ENCODE measurements at regions not wholly inside any gene's neighbourhood (a gene's known extent, or its start where the extent isn't known, plus 50 kb on each side); places are given as distances from the start of the nearest gene placed in this dataset.

GRCh38 chr20:4563031-4563430 lies 123.2 kb upstream of the PRNP start:
- Histone ChIP-seq H3K4me1 (no peaks in the 10 kb centered on the region), H3K36me3 (no peaks in the 10 kb centered on the region), H3K4me3 (no peak overlapping the region), H3K27ac (no peak overlapping the region), H3K27me3 (no peaks in the 10 kb centered on the region), H3K9me3 (peaks cover 0 to 19% (median 0%) of the 10 kb centered on the region in 12 donors)
- intact Hi-C loops (cut with DNase I) = no loop called here
- DNase-seq = no peak
- no peak for ATAC-seq
- no peak for TF ChIP-seq CTCF (IDR thresholded peaks at IDR 0.05)
- no peak for TF ChIP-seq POLR2A (IDR thresholded peaks at IDR 0.05)

- H3K36me3 ChIP-seq = no peaks in the 10 kb centered on the region
- no peak overlapping the region for H3K27ac ChIP-seq
- H3K27me3 ChIP-seq = no peaks in the 10 kb centered on the region
- intact Hi-C loops (cut with DNase I) = no loop called here
- H3K4me1 ChIP-seq = peaks cover 0 to 4% (median 0%) of the 10 kb centered on the region in 12 donors
- TF ChIP-seq POLR2A (IDR thresholded peaks at IDR 0.05) = no peak
- no peak for TF ChIP-seq CTCF (IDR thresholded peaks at IDR 0.05)
- DNase-seq (no peak), ATAC-seq (no peak)
- WGBS, 4 donors = 49 to 68% (median 62%) methylated on average over 2 of the region's 2 CpGs
- H3K4me3 ChIP-seq = no peak overlapping the region
- peaks cover 0 to 19% (median 0%) of the 10 kb centered on the region in 12 donors for H3K9me3 ChIP-seq
Measured at GRCh38 chr20:4560667-4561066, 125.6 kb upstream of the PRNP start.

GRCh38 chr20:4559906-4560305 lies 126.3 kb upstream of the PRNP start:
- H3K27ac ChIP-seq = no peak overlapping the region
- intact Hi-C loops (cut with DNase I) = no loop called here
- TF ChIP-seq POLR2A (IDR thresholded peaks at IDR 0.05) (no peak), CTCF (IDR thresholded peaks at IDR 0.05) (no peak)
- WGBS, 4 donors = 59 to 65% (median 60%) methylated on average over 2 of the region's 2 CpGs
- no peaks in the 10 kb centered on the region for H3K27me3 ChIP-seq
- no peak for DNase-seq
- ATAC-seq = no peak
- no peak overlapping the region for H3K4me3 ChIP-seq
- H3K4me1 ChIP-seq = peaks cover 0 to 4% (median 0%) of the 10 kb centered on the region in 12 donors
- peaks cover 0 to 19% (median 0%) of the 10 kb centered on the region in 12 donors for H3K9me3 ChIP-seq
- no peaks in the 10 kb centered on the region for H3K36me3 ChIP-seq

GRCh38 chr20:4559106-4559505 lies 127.2 kb upstream of the PRNP start:
- intact Hi-C loops (cut with DNase I) = no loop called here
- Histone ChIP-seq H3K9me3 (peaks cover 0 to 12% (median 0%) of the 10 kb centered on the region in 12 donors), H3K36me3 (no peaks in the 10 kb centered on the region), H3K27me3 (no peaks in the 10 kb centered on the region), H3K4me3 (no peak overlapping the region), H3K4me1 (peaks cover 0 to 4% (median 0%) of the 10 kb centered on the region in 12 donors), H3K27ac (no peak overlapping the region)
- ATAC-seq (no peak), DNase-seq (no peak)
- TF ChIP-seq POLR2A (IDR thresholded peaks at IDR 0.05) = no peak
- no peak for TF ChIP-seq CTCF (IDR thresholded peaks at IDR 0.05)
